ENCODE measurements at regions not wholly inside any gene's neighbourhood (a gene's known extent, or its start where the extent isn't known, plus 50 kb on each side); places are given as distances from the start of the nearest gene placed in this dataset.

GRCh38 chr12:4197922-4198763 is 75.4 kb upstream of the CCND2 start:
- TF ChIP-seq CTCF (conservative IDR thresholded peaks at IDR 0.05) (no peak), ZFX (IDR thresholded peaks at IDR 0.05) (no peak)

Data from C4-2B (cell line).